HG03354 (cell line): ENCODE measurements at regions not wholly inside any gene's neighbourhood (a gene's known extent, or its start where the extent isn't known, plus 50 kb on each side); places are given as distances from the start of the nearest gene placed in this dataset.
A peak's percentile ranks its signal among the peaks of the same experiment; 100 is the strongest.

Source experiments
- ATAC-seq: cut with Tn5 transposase; IDR thresholded peaks from one replicate; pipeline ENCODE4 v1.9.1; 2021; ENCODE audit warnings: mild to moderate bottlenecking; ENCODE audit not compliant: unreplicated experiment, poor library complexity, severe bottlenecking

DNA sequence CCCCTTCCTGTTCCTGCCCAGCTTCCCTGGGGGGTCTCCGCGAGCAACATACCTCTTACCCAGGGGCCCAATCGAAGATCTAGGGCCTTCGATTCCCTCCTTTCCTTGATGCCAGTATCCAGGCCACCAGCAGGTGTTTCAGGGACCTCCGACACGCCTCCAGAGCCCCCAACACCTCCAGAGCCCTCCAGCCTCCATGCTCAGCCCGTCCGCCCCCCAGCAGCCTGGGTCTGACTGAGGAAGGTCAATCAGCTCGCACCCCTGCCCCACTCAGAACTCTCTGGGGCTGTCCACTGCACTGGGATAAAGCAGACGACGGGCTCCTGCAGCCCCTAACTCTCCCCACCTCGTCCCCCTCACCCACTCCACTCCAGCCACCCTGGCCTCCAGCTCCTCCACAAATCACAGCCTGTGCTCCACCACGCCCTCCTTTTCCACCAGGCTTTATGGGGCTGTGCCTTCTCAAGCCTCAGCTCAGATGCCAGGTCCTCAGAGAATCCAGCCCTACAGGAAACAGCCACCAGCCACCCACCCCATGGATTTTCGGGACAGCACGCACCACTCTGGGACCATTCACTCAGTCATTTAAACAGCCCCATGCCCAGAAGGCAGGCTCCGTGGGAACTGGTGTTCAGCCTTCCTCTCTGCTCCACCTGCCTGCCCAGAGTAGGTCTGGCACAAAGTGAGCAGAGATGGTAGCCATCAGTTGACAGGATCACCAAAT, 247.1 kb downstream of the RBFOX3 start:
- no peak for ATAC-seq

DNA sequence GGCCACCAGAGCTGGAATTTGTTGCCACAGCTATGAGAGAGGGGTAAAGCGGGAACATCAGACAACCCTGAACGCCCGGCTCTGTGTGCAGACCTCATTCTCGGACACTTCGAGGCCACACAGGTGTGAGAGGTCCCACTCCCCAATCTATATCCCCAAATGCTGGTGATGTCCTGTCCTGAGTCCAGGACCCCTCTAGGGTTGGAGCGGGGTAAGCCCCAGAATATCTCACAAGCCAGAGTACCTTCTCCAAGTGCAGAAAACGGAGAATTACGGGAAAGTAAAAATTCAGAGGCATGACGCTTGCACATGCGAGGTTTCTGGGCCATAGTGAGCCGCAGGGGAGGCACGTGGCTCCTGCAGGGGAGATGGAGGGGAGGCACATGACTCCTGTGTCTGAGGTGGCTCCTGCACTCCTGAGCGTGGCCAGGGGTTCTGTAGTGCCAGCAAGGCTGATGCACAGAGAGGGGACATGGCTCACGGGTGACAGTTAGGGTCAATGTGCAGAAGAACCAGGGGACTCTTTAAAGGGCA, 248.0 kb downstream of the RBFOX3 start:
- ATAC-seq = no peak

DNA sequence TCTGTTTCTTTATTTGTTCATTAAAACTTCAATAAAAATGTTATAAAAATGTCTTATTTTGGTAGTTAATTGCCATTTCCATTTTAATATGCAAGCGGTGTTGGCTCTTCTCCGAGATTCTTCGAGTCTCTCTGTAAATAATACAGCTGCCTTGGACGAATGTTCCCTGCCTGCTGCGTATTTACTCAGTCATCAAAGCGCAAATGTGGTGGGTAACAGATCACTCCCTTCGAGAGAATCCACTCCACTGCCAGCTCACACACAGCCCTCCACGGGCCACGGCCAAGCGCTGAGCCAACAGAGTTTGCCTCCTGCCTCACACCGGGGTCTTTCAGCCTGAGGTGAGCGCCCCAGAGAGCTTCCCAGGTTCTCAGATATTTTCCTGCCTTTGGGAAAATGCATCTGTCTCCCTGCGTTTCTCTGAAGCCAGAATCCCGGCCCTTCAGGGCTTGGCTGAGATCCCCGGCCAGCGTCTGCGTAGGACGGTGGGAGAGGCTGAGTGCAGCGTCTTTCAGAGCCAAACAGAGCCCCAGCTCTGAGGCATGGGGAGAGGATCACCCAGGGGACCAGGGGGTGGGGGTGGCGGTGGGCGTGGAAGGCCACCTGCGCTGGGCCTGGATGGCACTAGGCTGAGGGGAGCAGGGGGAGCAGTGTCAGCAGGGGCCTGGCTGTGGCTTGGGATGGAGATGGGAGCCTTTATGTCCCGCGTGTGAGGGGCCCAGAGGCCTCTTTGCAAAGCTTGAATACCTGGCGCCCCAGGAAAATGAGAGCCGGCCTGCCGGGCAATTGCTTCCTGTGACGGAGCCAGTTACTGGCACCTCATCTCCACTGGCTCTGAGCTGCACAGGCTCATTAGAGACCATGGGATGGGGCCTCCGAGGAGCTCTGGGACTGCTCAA, 248.7 kb downstream of the RBFOX3 start:
- no peak for ATAC-seq

DNA sequence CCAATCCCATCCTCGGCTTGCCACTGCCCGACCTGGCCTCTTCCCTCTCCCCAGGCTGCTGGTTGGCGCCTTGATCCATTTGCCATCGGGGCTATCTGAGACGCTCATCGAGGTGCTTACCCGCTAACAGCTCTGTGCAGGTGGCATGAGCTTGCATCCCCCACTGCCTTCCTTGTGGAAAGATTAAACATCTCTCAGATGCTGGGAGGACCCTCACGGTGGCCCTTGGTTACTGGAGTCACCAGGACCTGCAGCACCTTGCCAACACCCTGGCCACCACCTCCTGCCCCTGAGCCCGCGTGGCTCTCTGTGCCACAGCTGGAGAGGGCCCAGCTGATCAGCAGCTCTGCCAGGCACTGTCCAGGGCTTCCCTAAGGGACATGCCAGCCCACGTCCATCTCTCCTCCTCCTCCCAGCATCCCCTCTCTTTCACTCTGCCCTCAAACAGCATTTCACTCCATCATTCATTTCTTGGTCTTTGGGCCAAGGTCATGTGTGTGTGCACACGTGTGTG, 249.6 kb downstream of the RBFOX3 start:
- no peak for ATAC-seq

DNA sequence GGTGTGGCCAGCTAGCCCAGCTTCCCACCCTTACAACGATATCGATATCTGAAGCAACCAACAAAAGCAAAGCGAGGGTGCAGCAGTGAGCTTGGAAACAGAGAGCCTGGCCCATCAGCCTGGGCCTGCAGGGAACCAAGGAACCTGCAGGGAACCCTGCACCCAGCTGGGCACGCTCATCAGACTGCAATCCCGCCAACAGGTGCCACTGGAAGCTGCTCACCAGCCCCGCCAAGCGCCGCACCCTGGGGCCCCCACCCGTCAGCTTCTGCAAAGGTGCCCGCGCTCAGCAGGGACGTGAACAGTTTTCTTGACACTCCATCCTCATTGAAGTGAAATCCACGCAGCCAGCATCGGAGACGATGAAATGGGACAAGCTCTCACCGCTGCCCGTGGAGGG, 250.7 kb downstream of the RBFOX3 start:
- no peak for ATAC-seq

- no peak for ATAC-seq
Observed at GRCh38 chr17:79356839-79357447, 253.9 kb downstream of the RBFOX3 start.

GRCh38 chr17:79355165-79355564, 255.7 kb downstream of the RBFOX3 start:
- ATAC-seq = no peak

GRCh38 chr17:79354173-79354820, 256.6 kb downstream of the RBFOX3 start:
- ATAC-seq = no peak

GRCh38 chr17:79353548-79353947, 257.3 kb downstream of the RBFOX3 start:
- no peak for ATAC-seq

DNA sequence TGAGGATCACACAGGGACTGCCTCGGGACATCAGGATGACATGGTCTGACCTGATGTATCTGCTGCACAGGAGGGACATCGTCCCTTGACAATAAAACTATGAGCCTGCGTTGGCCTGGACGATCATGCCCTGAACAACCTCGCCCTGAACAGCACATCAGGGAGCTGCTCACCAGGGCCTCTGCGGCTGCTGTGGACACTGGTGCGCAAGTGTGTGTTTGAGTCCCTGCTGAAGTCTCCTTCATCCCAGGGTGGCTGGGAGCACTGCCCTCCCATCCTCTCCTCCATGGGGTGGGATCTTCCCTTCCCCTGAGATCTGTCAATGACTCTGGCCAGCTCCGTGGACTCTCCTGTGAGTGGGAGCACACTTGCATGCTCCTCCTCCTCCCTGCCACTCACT, 257.8 kb downstream of the RBFOX3 start:
- ATAC-seq = no peak

- no peak for ATAC-seq
Observed at GRCh38 chr17:79350533-79350932, 260.3 kb downstream of the RBFOX3 start.

- no peak for ATAC-seq
Observed at GRCh38 chr17:79349506-79350400, 261.1 kb downstream of the RBFOX3 start.

- no peak for ATAC-seq
Observed at GRCh38 chr17:79342376-79342775, 267.8 kb downstream of the ENGASE start.

DNA sequence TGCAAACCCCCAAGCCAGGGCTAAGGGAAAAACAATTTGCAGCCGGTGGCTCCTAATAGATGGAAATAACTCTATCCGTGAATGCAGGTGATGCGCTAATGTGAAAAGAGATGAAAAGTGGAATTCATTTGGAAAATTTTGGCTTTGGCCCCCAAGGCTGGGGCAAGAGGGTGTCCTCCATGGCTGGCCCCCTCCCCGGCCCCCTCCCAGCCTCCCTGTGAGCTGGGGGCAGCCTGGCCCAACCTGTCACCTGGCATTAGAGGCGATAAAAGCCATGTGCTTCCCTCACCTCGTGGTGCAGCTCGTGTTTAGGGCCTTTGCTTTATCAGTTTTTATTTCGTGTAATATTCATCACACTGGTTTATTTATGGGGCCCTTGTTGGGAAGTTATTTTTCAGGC, 267.2 kb downstream of the ENGASE start:
- ATAC-seq = no peak

GRCh38 chr17:79341222-79341780, 266.7 kb downstream of the ENGASE start:
- ATAC-seq = no peak

DNA sequence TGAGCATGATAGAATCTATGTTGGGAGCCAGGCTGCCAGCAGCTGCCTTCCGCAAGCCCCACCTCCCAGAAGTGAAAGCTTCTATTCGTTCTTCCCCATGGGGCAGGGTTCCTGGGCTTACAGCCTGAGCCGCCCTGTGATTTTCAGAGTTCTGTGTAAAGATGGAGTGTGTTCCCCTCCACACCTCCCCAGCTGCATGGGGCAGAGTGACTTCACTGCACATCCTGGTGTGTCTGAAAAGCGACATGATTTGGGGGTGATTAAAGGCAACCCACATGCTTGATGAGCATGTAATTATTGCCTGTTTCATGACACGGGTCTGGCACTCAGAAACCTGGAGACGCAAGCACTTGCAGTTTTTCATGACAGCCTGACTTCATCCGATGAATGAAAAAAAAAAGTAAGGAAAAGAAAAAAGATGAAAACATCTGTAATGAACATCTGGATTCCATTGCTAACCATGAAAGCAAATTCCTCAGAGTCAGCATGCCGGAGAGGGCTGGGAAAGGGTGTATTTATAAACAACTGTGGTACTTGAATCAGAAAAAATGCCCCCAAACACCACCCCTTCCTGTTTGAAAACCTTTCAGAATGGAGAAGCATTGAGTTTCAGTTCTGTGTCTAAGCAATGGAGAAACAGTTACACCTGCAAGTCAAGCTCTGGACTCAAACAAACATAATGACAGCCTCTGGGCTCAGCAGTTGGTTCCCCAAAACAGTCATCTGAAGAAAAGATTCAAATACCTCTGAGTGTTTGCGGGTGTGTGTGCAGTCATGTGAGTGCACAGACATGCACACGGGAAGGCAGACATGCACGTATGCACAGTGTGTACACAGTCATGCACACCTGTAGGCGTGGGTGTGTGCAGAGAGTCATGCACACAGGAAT, 266.0 kb downstream of the ENGASE start:
- peak; percentile 83 for ATAC-seq

- no peak for ATAC-seq
Observed at GRCh38 chr17:79339321-79339720, 264.7 kb downstream of the ENGASE start.

GRCh38 chr17:79338604-79339003, 264.0 kb downstream of the ENGASE start:
- no peak for ATAC-seq
